ENCODE measurements at regions not wholly inside any gene's neighbourhood (a gene's known extent, or its start where the extent isn't known, plus 50 kb on each side); places are given as distances from the start of the nearest gene placed in this dataset.

- Mint-ChIP-seq H3K4me1 (ENCODE audit: low read depth in 2 of 2) (no peaks in the 10 kb centered on the region), H3K9me3 (peaks cover 0 to 8% of the 10 kb centered on the region in 2 donors), H3K27me3 (no peaks in the 10 kb centered on the region), H3K36me3 (ENCODE audit: insufficient read depth) (peaks cover 3% of the 10 kb centered on the region), H3K27ac (no peak overlapping the region), H3K4me3 (no peak overlapping the region)
- DNase-seq (no peak), ATAC-seq (replicated peaks) (no peak)
Observed at GRCh38 chr6:121020656-121021055, 313.6 kb downstream of the TBC1D32 start.

GRCh38 chr6:121008553-121008952 is 325.7 kb downstream of the TBC1D32 start:
- no peaks in the 10 kb centered on the region for H3K4me1 Mint-ChIP-seq (ENCODE audit: low read depth in 2 of 2)
- no peaks in the 10 kb centered on the region for H3K36me3 Mint-ChIP-seq (ENCODE audit: insufficient read depth)
- no peak for ATAC-seq (replicated peaks)
- H3K27me3 Mint-ChIP-seq, result no peaks in the 10 kb centered on the region
- no peak for DNase-seq
- no peak overlapping the region for H3K27ac Mint-ChIP-seq
- no peak overlapping the region for H3K4me3 Mint-ChIP-seq
- H3K9me3 Mint-ChIP-seq, result peaks cover 0 to 2% of the 10 kb centered on the region in 2 donors

GRCh38 chr6:121006024-121006423 is 328.3 kb downstream of the TBC1D32 start:
- DNase-seq, result no peak
- Mint-ChIP-seq H3K27me3 (no peaks in the 10 kb centered on the region), H3K4me3 (no peak overlapping the region), H3K36me3 (ENCODE audit: insufficient read depth) (no peaks in the 10 kb centered on the region), H3K4me1 (ENCODE audit: low read depth in 2 of 2) (no peaks in the 10 kb centered on the region), H3K9me3 (peaks cover 0 to 2% of the 10 kb centered on the region in 2 donors), H3K27ac (no peak overlapping the region)
- no peak for ATAC-seq (replicated peaks)

- no peaks in the 10 kb centered on the region for H3K9me3 Mint-ChIP-seq
- DNase-seq (no peak), ATAC-seq (replicated peaks) (no peak)
- no peaks in the 10 kb centered on the region for H3K4me1 Mint-ChIP-seq (ENCODE audit: low read depth in 2 of 2)
- H3K36me3 Mint-ChIP-seq (ENCODE audit: insufficient read depth), result no peaks in the 10 kb centered on the region
- H3K27ac Mint-ChIP-seq, result no peak overlapping the region
- no peak overlapping the region for H3K4me3 Mint-ChIP-seq
- H3K27me3 Mint-ChIP-seq, result no peaks in the 10 kb centered on the region
Observed at GRCh38 chr6:121000381-121000780, 333.9 kb downstream of the TBC1D32 start.

GRCh38 chr6:120996340-120996739 is 337.9 kb downstream of the TBC1D32 start:
- ATAC-seq (replicated peaks), result no peak

GRCh38 chr6:120994573-120994967 is 339.7 kb downstream of the TBC1D32 start:
- H3K36me3 Mint-ChIP-seq (ENCODE audit: insufficient read depth), result no peaks in the 10 kb centered on the region
- no peak overlapping the region for H3K27ac Mint-ChIP-seq
- no peak for DNase-seq

More at GRCh38 chr6:120996340-120996739, 337.9 kb downstream of the TBC1D32 start:
- H3K27ac Mint-ChIP-seq, result no peak overlapping the region
- H3K36me3 Mint-ChIP-seq (ENCODE audit: insufficient read depth), result no peaks in the 10 kb centered on the region
- DNase-seq, result no peak
- H3K4me3 Mint-ChIP-seq, result no peak overlapping the region
- H3K4me1 Mint-ChIP-seq (ENCODE audit: low read depth in 2 of 2), result no peaks in the 10 kb centered on the region
- peaks cover 0 to 2% of the 10 kb centered on the region in 2 donors for H3K9me3 Mint-ChIP-seq
- H3K27me3 Mint-ChIP-seq, result no peaks in the 10 kb centered on the region

GRCh38 chr6:120993929-120994572 is 340.2 kb downstream of the TBC1D32 start:
- H3K27me3 Mint-ChIP-seq, result no peaks in the 10 kb centered on the region
- no peaks in the 10 kb centered on the region for H3K4me1 Mint-ChIP-seq (ENCODE audit: low read depth in 2 of 2)
- H3K36me3 Mint-ChIP-seq (ENCODE audit: insufficient read depth), result no peaks in the 10 kb centered on the region

More at GRCh38 chr6:120994573-120994967, 339.7 kb downstream of the TBC1D32 start:
- Mint-ChIP-seq H3K4me1 (ENCODE audit: low read depth in 2 of 2) (no peaks in the 10 kb centered on the region), H3K4me3 (no peak overlapping the region), H3K9me3 (peaks cover 0 to 2% of the 10 kb centered on the region in 2 donors), H3K27me3 (no peaks in the 10 kb centered on the region)
- no peak for ATAC-seq (replicated peaks)

GRCh38 chr6:120992257-120992656 is 342.0 kb downstream of the TBC1D32 start:
- no peak overlapping the region for H3K4me3 Mint-ChIP-seq
- no peak overlapping the region for H3K27ac Mint-ChIP-seq
- no peak for DNase-seq
- H3K36me3 Mint-ChIP-seq (ENCODE audit: insufficient read depth), result no peaks in the 10 kb centered on the region
- no peak for ATAC-seq (replicated peaks)
- H3K4me1 Mint-ChIP-seq (ENCODE audit: low read depth in 2 of 2), result no peaks in the 10 kb centered on the region
- H3K9me3 Mint-ChIP-seq, result peaks cover 0 to 4% of the 10 kb centered on the region in 2 donors
- H3K27me3 Mint-ChIP-seq, result no peaks in the 10 kb centered on the region

More at GRCh38 chr6:120993929-120994572, 340.2 kb downstream of the TBC1D32 start:
- Mint-ChIP-seq H3K4me3 (no peak overlapping the region), H3K27ac (no peak overlapping the region), H3K9me3 (peaks cover 0 to 2% of the 10 kb centered on the region in 2 donors)
- no peak for ATAC-seq (replicated peaks)
- DNase-seq, result no peak

GRCh38 chr6:120990866-120991265 is 343.4 kb downstream of the TBC1D32 start:
- H3K27ac Mint-ChIP-seq, result no peak overlapping the region
- ATAC-seq (replicated peaks), result no peak

GRCh38 chr6:120981835-120982234 is 352.4 kb downstream of the TBC1D32 start:
- Mint-ChIP-seq H3K4me3 (no peak overlapping the region), H3K27ac (no peak overlapping the region), H3K27me3 (no peaks in the 10 kb centered on the region), H3K9me3 (peaks cover 0 to 2% of the 10 kb centered on the region in 2 donors), H3K36me3 (ENCODE audit: insufficient read depth) (no peaks in the 10 kb centered on the region), H3K4me1 (ENCODE audit: low read depth in 2 of 2) (no peaks in the 10 kb centered on the region)
- no peak for DNase-seq
- no peak for ATAC-seq (replicated peaks)

More at GRCh38 chr6:120990866-120991265, 343.4 kb downstream of the TBC1D32 start:
- no peaks in the 10 kb centered on the region for H3K27me3 Mint-ChIP-seq
- peaks cover 0 to 4% of the 10 kb centered on the region in 2 donors for H3K9me3 Mint-ChIP-seq
- no peak overlapping the region for H3K4me3 Mint-ChIP-seq
- no peaks in the 10 kb centered on the region for H3K36me3 Mint-ChIP-seq (ENCODE audit: insufficient read depth)
- H3K4me1 Mint-ChIP-seq (ENCODE audit: low read depth in 2 of 2), result no peaks in the 10 kb centered on the region
- DNase-seq, result no peak

GRCh38 chr6:120966321-120966720 is 368.0 kb downstream of the TBC1D32 start:
- ATAC-seq (replicated peaks) (no peak), DNase-seq (no peak)
- Mint-ChIP-seq H3K27me3 (no peaks in the 10 kb centered on the region), H3K9me3 (peaks cover 2 to 8% of the 10 kb centered on the region in 2 donors), H3K36me3 (ENCODE audit: insufficient read depth) (no peaks in the 10 kb centered on the region), H3K4me3 (no peak overlapping the region), H3K4me1 (ENCODE audit: low read depth in 2 of 2) (no peaks in the 10 kb centered on the region), H3K27ac (no peak overlapping the region)

GRCh38 chr6:120965814-120966213 is 368.5 kb downstream of the TBC1D32 start:
- Mint-ChIP-seq H3K9me3 (peaks cover 2 to 8% of the 10 kb centered on the region in 2 donors), H3K27me3 (no peaks in the 10 kb centered on the region), H3K4me3 (no peak overlapping the region), H3K27ac (no peak overlapping the region), H3K4me1 (ENCODE audit: low read depth in 2 of 2) (no peaks in the 10 kb centered on the region), H3K36me3 (ENCODE audit: insufficient read depth) (no peaks in the 10 kb centered on the region)
- DNase-seq (no peak), ATAC-seq (replicated peaks) (no peak)

- Mint-ChIP-seq H3K4me3 (no peak overlapping the region), H3K9me3 (no peaks in the 10 kb centered on the region), H3K4me1 (ENCODE audit: low read depth in 2 of 2) (no peaks in the 10 kb centered on the region), H3K36me3 (ENCODE audit: insufficient read depth) (no peaks in the 10 kb centered on the region), H3K27ac (no peak overlapping the region), H3K27me3 (no peaks in the 10 kb centered on the region)
- ATAC-seq (replicated peaks) (no peak), DNase-seq (no peak)
Observed at GRCh38 chr6:120960761-120961160, 373.5 kb downstream of the TBC1D32 start.

- no peaks in the 10 kb centered on the region for H3K9me3 Mint-ChIP-seq
- H3K27ac Mint-ChIP-seq, result no peak overlapping the region
Observed at GRCh38 chr6:120954111-120954510, 380.2 kb downstream of the TBC1D32 start.

More at GRCh38 chr6:120954111-120954510, 380.2 kb downstream of the TBC1D32 start:
- no peak overlapping the region for H3K4me3 Mint-ChIP-seq
- H3K27me3 Mint-ChIP-seq, result no peaks in the 10 kb centered on the region
- ATAC-seq (replicated peaks) (no peak), DNase-seq (no peak)
- H3K4me1 Mint-ChIP-seq (ENCODE audit: low read depth in 2 of 2), result no peaks in the 10 kb centered on the region
- H3K36me3 Mint-ChIP-seq (ENCODE audit: insufficient read depth), result no peaks in the 10 kb centered on the region

Data from effector memory CD8-positive, alpha-beta T cell (primary cell).